ENCODE measurements at regions not wholly inside any gene's neighbourhood (a gene's known extent, or its start where the extent isn't known, plus 50 kb on each side); places are given as distances from the start of the nearest gene placed in this dataset.

GRCh38 chr7:49563693-49564378, 209.6 kb upstream of the VWC2 start:
- no peak overlapping the region for H3K4me3 ChIP-seq (ENCODE audit: low read depth, low read length)
- no peak for DNase-seq
- H3K36me3 ChIP-seq (replicated peaks) = no peaks in the 10 kb centered on the region
- no peak for TF ChIP-seq CTCF (IDR thresholded peaks at IDR 0.05; ENCODE audit: low read depth, low read length, missing control alignments)
- in situ Hi-C loops (cut with HindIII; ENCODE audit: low pct_ligation_motif_present, low sequenced_read_pairs) = no loop called here
- no peak overlapping the region for H3K27ac ChIP-seq
- H3K27me3 ChIP-seq (replicated peaks) = no peaks in the 10 kb centered on the region

- H3K27me3 ChIP-seq (replicated peaks) = no peaks in the 10 kb centered on the region
- H3K36me3 ChIP-seq (replicated peaks) = no peaks in the 10 kb centered on the region
- no peak overlapping the region for H3K4me3 ChIP-seq (ENCODE audit: low read depth, low read length)
- no peak for TF ChIP-seq CTCF (IDR thresholded peaks at IDR 0.05; ENCODE audit: low read depth, low read length, missing control alignments)
- DNase-seq = no peak
- in situ Hi-C loops (cut with HindIII; ENCODE audit: low pct_ligation_motif_present, low sequenced_read_pairs) = no loop called here
- no peak overlapping the region for H3K27ac ChIP-seq
These were observed 209.1 kb upstream of the VWC2 start for GRCh38 chr7:49564379-49564714.

GRCh38 chr7:49577576-49577975, 195.9 kb upstream of the VWC2 start:
- no peak overlapping the region for H3K4me3 ChIP-seq (ENCODE audit: low read depth, low read length)
- H3K27ac ChIP-seq = no peak overlapping the region
- no peak for DNase-seq
- in situ Hi-C loops (cut with HindIII; ENCODE audit: low pct_ligation_motif_present, low sequenced_read_pairs) = no loop called here
- no peaks in the 10 kb centered on the region for H3K36me3 ChIP-seq (replicated peaks)
- H3K27me3 ChIP-seq (replicated peaks) = no peaks in the 10 kb centered on the region
- TF ChIP-seq CTCF (IDR thresholded peaks at IDR 0.05; ENCODE audit: low read depth, low read length, missing control alignments) = no peak

GRCh38 chr7:49579408-49579807, 194.0 kb upstream of the VWC2 start:
- in situ Hi-C loops (cut with HindIII; ENCODE audit: low pct_ligation_motif_present, low sequenced_read_pairs) = no loop called here
- Histone ChIP-seq H3K4me3 (ENCODE audit: low read depth, low read length) (no peak overlapping the region), H3K27ac (no peak overlapping the region), H3K36me3 (replicated peaks) (no peaks in the 10 kb centered on the region), H3K27me3 (replicated peaks) (no peaks in the 10 kb centered on the region)
- TF ChIP-seq CTCF (IDR thresholded peaks at IDR 0.05; ENCODE audit: low read depth, low read length, missing control alignments) = no peak
- no peak for DNase-seq

GRCh38 chr7:49580000-49580399, 193.4 kb upstream of the VWC2 start:
- in situ Hi-C loops (cut with HindIII; ENCODE audit: low pct_ligation_motif_present, low sequenced_read_pairs) = no loop called here

More at GRCh38 chr7:49580000-49580399, 193.4 kb upstream of the VWC2 start:
- TF ChIP-seq CTCF (IDR thresholded peaks at IDR 0.05; ENCODE audit: low read depth, low read length, missing control alignments) = no peak
- Histone ChIP-seq H3K36me3 (replicated peaks) (no peaks in the 10 kb centered on the region), H3K4me3 (ENCODE audit: low read depth, low read length) (no peak overlapping the region), H3K27me3 (replicated peaks) (no peaks in the 10 kb centered on the region), H3K27ac (no peak overlapping the region)
- DNase-seq = no peak

All from brain microvascular endothelial cell (primary cell).